H9 (cell line): ENCODE measurements at regions not wholly inside any gene's neighbourhood (a gene's known extent, or its start where the extent isn't known, plus 50 kb on each side); places are given as distances from the start of the nearest gene placed in this dataset.

Source experiments
- DNase-seq: peaks from one replicate; pipeline ENCODE4 v3.0.0-alpha.2; 2017
- H2AFZ ChIP-seq: one replicate; pipeline ENCODE4 v1.6.1; 2013; ENCODE audit warnings: mild to moderate bottlenecking, low read length, control low read depth, moderate library complexity
- H2AK5ac ChIP-seq: 2 replicates; pipeline ENCODE4 v1.6.1; 2013; ENCODE audit warnings: low read length, control low read depth, mixed read lengths; ENCODE audit not compliant: insufficient read length
- H2BK120ac ChIP-seq: one replicate; pipeline ENCODE4 v1.6.1; 2013; ENCODE audit warnings: low read depth, mild to moderate bottlenecking, low read length, control low read depth, inconsistent platforms; ENCODE audit not compliant: poor library complexity, severe bottlenecking
- H2BK12ac ChIP-seq: 2 replicates; pipeline ENCODE4 v1.6.1; 2013; ENCODE audit warnings: low read length, control low read depth, mixed read lengths, low read depth; ENCODE audit not compliant: insufficient read length
- H2BK15ac ChIP-seq: 2 replicates; pipeline ENCODE4 v1.6.1; 2013; ENCODE audit warnings: low read depth, low read length, control low read depth
- H2BK20ac ChIP-seq: one replicate; pipeline ENCODE4 v1.6.1; 2013; ENCODE audit warnings: low read depth, mild to moderate bottlenecking, low read length, control low read depth, inconsistent platforms; ENCODE audit not compliant: poor library complexity, severe bottlenecking
- H2BK5ac ChIP-seq: 2 replicates; pipeline ENCODE4 v1.6.1; 2013; ENCODE audit warnings: low read length, control low read depth, mixed read lengths; ENCODE audit not compliant: insufficient read length
- H3K14ac ChIP-seq: 2 replicates; pipeline ENCODE4 v1.6.1; 2013; ENCODE audit warnings: low read length, control low read depth; ENCODE audit not compliant: insufficient read depth
- H3K18ac ChIP-seq: 2 replicates; pipeline ENCODE4 v1.6.1; 2013; ENCODE audit warnings: low read depth, mild to moderate bottlenecking, mixed read lengths, low read length, control low read depth; ENCODE audit not compliant: insufficient read length
- H3K23ac ChIP-seq: 2 replicates; pipeline ENCODE4 v1.6.1; 2013; ENCODE audit warnings: low read length, control low read depth, mixed read lengths, low read depth; ENCODE audit not compliant: insufficient read length
- H3K23me2 ChIP-seq: 2 replicates; pipeline ENCODE4 v1.6.1; 2013; ENCODE audit warnings: low read depth, mild to moderate bottlenecking, mixed read lengths, low read length, control low read depth; ENCODE audit not compliant: insufficient read length, poor library complexity, severe bottlenecking
- H3K27ac ChIP-seq: 2 replicates; pipeline ENCODE4 v1.5.1; 2013; ENCODE audit warnings: low read length, control low read depth, mixed read lengths, low read depth; ENCODE audit not compliant: insufficient read length
- H3K27me3 ChIP-seq: 2 replicates; pipeline ENCODE4 v1.6.1; 2013; ENCODE audit warnings: low read length, control low read depth, inconsistent platforms; ENCODE audit not compliant: insufficient read depth
- H3K4ac ChIP-seq: 2 replicates; pipeline ENCODE4 v1.6.1; 2013; ENCODE audit warnings: low read depth, mild to moderate bottlenecking, control low read depth, inconsistent platforms, low read length, moderate library complexity
- H3K4me1 ChIP-seq: 2 replicates; pipeline ENCODE4 v1.6.1; 2013; ENCODE audit warnings: low read length, control low read depth, inconsistent platforms; ENCODE audit not compliant: insufficient read depth
- H3K4me2 ChIP-seq: 2 replicates; pipeline ENCODE4 v1.6.1; 2013; ENCODE audit warnings: low read length, control low read depth, mixed read lengths; ENCODE audit not compliant: insufficient read length, insufficient read depth
- H3K56ac ChIP-seq: 2 replicates; pipeline ENCODE4 v1.6.1; 2013; ENCODE audit warnings: low read depth, mild to moderate bottlenecking, mixed read lengths, low read length, control low read depth; ENCODE audit not compliant: insufficient read length
- H3K79me1 ChIP-seq: 2 replicates; pipeline ENCODE4 v1.6.1; 2013; ENCODE audit warnings: low read depth, mild to moderate bottlenecking, moderate library complexity, low read length, control low read depth, inconsistent platforms; ENCODE audit not compliant: insufficient read depth, poor library complexity, severe bottlenecking
- H3K79me2 ChIP-seq: 2 replicates; pipeline ENCODE4 v1.6.1; 2013; ENCODE audit warnings: low read length, control low read depth, inconsistent platforms; ENCODE audit not compliant: insufficient read depth
- H3K9ac ChIP-seq: 2 replicates; pipeline ENCODE4 v1.6.1; 2013; ENCODE audit warnings: low read length, control low read depth, mixed read lengths; ENCODE audit not compliant: insufficient read length; ENCODE audit errors: extremely low read depth
- H3K9me3 ChIP-seq: one replicate; pipeline ENCODE4 v1.6.1; 2013; ENCODE audit warnings: low read depth, low read length, inconsistent platforms; ENCODE audit not compliant: control insufficient read depth
- H3T11ph ChIP-seq: one replicate; pipeline ENCODE4 v1.6.1; 2013; ENCODE audit warnings: mild to moderate bottlenecking, low read length, control low read depth, inconsistent platforms
- H4K20me1 ChIP-seq: one replicate; pipeline ENCODE4 v1.6.1; 2013; ENCODE audit not compliant: control insufficient read depth, insufficient read length, insufficient read depth
- H4K5ac ChIP-seq: 2 replicates; pipeline ENCODE4 v1.6.1; 2013; ENCODE audit warnings: low read depth, mild to moderate bottlenecking, mixed read lengths, low read length, control low read depth; ENCODE audit not compliant: insufficient read length
- H4K8ac ChIP-seq: replicated peaks from 2 replicates; pipeline ENCODE4 v1.6.1; 2013; ENCODE audit warnings: low read length, control low read depth, mixed read lengths, low read depth; ENCODE audit not compliant: insufficient read length
- H4K91ac ChIP-seq: 2 replicates; pipeline ENCODE4 v1.6.1; 2013; ENCODE audit warnings: low read depth, mild to moderate bottlenecking, moderate library complexity, mixed read lengths, low read length, control low read depth; ENCODE audit not compliant: insufficient read length
- H3K27ac Mint-ChIP-seq, 3 experiments: 2 replicates in 2 of 3; 3 replicates in 1 of 3; pipeline ENCODE4 v1.8.0; 2020 to 2021; ENCODE audit warnings: mixed read lengths in 3 of 3, mild to moderate bottlenecking in 1 of 3, moderate library complexity in 1 of 3
- H3K27me3 Mint-ChIP-seq: 2 replicates; pipeline ENCODE4 v1.8.0; 2021; ENCODE audit warnings: low read depth, mild to moderate bottlenecking, moderate library complexity, mixed read lengths
- H3K36me3 Mint-ChIP-seq, 3 experiments: 2 replicates in 2 of 3; 3 replicates in 1 of 3; pipeline ENCODE4 v1.8.0; 2020 to 2021; ENCODE audit warnings: low read depth in 3 of 3, mixed read lengths in 3 of 3; ENCODE audit not compliant: insufficient read depth in 1 of 3
- H3K4me1 Mint-ChIP-seq, 2 experiments: 2 replicates each; pipeline ENCODE4 v1.8.0; 2020; ENCODE audit warnings: mixed read lengths in 2 of 2
- H3K4me3 Mint-ChIP-seq, 2 experiments: 2 replicates in 1 of 2; 3 replicates in 1 of 2; pipeline ENCODE4 v1.8.0; 2020 to 2021; ENCODE audit warnings: mild to moderate bottlenecking in 2 of 2, mixed read lengths in 2 of 2, moderate library complexity in 1 of 2
- H3K9me3 Mint-ChIP-seq, 2 experiments: 2 replicates in 1 of 2; 3 replicates in 1 of 2; pipeline ENCODE4 v1.8.0; 2020; ENCODE audit warnings: mild to moderate bottlenecking in 2 of 2, mixed read lengths in 2 of 2, moderate library complexity in 1 of 2
- WGBS: extraction: QIAGEN DNeasy Blood & Tissue Kit; methylation state at CpG from one replicate; pipeline ENCODE4 v1.1.7; 2013; ENCODE audit warnings: missing lambda C conversion rate, low lambda C conversion rate, mixed read lengths; ENCODE audit not compliant: insufficient read length; ENCODE audit errors: extremely low coverage; 5-methylcytosine and 5-hydroxymethylcytosine counted together
- TF ChIP-seq, protein P1 (sequence below): fragments of 200-600 bp; sonication (generic); conservative IDR thresholded peaks from 3 replicates; pipeline ENCODE4 v1.8.0; 2021; ENCODE audit warnings: antibody characterized with exemption, mild to moderate bottlenecking

DNA sequence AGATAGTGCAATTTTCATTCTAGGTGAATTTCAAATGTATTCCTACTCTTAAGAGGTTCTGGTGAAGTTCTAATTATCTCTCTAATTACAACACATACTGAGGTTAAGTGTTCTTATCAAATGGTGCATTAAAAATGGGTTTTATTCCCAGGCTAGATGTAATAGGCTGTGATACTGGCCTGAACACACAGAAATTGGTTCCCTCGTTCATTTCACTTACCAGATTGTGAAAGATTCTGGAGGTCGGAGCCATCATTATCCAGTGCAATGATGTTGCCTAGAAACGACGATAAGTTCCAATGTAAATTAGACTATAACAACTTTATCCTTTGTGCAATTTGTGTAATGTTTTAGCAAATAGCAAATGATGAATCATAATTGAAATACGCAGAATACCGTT lies 172.6 kb upstream of the SOX4 start:
- H3K9ac ChIP-seq = no peak overlapping the region
- no peak overlapping the region for H2AFZ ChIP-seq
- no peak overlapping the region for H2AK5ac ChIP-seq
- no peak overlapping the region for H4K5ac ChIP-seq
- no peak overlapping the region for H4K8ac ChIP-seq
- peaks cover 2% of the 10 kb centered on the region for H3K23me2 ChIP-seq
- H2BK120ac ChIP-seq = no peak overlapping the region
- peaks cover 12 to 23% of the 10 kb centered on the region in 2 experiments for H3K4me1 Mint-ChIP-seq
- H3K79me1 ChIP-seq = no peaks in the 10 kb centered on the region
- H3T11ph ChIP-seq = no peak overlapping the region
- no peaks in the 10 kb centered on the region for H3K27me3 ChIP-seq
- no peaks in the 10 kb centered on the region for H3K79me2 ChIP-seq
- H2BK15ac ChIP-seq = no peak overlapping the region
- no peak overlapping the region for H2BK5ac ChIP-seq
- H3K9me3 Mint-ChIP-seq = peaks cover 10 to 13% of the 10 kb centered on the region in 2 experiments
- no peak overlapping the region for H3K4me3 Mint-ChIP-seq
- no peak for DNase-seq
- H4K20me1 ChIP-seq = no peaks in the 10 kb centered on the region
- H3K27ac ChIP-seq = no peak overlapping the region
- peaks cover 0 to 14% (median 6%) of the 10 kb centered on the region in 3 experiments; a peak in 4 of 7 replicates for H3K36me3 Mint-ChIP-seq
- H3K27ac Mint-ChIP-seq = no peak overlapping the region
- TF ChIP-seq, protein P1, sequence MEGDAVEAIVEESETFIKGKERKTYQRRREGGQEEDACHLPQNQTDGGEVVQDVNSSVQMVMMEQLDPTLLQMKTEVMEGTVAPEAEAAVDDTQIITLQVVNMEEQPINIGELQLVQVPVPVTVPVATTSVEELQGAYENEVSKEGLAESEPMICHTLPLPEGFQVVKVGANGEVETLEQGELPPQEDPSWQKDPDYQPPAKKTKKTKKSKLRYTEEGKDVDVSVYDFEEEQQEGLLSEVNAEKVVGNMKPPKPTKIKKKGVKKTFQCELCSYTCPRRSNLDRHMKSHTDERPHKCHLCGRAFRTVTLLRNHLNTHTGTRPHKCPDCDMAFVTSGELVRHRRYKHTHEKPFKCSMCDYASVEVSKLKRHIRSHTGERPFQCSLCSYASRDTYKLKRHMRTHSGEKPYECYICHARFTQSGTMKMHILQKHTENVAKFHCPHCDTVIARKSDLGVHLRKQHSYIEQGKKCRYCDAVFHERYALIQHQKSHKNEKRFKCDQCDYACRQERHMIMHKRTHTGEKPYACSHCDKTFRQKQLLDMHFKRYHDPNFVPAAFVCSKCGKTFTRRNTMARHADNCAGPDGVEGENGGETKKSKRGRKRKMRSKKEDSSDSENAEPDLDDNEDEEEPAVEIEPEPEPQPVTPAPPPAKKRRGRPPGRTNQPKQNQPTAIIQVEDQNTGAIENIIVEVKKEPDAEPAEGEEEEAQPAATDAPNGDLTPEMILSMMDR = no peak
- no peaks in the 10 kb centered on the region for H3K9me3 ChIP-seq
- H2BK12ac ChIP-seq = no peak overlapping the region
- H2BK20ac ChIP-seq = no peak overlapping the region
- H3K23ac ChIP-seq = no peak overlapping the region
- no peaks in the 10 kb centered on the region for H3K4me1 ChIP-seq
- H3K4me2 ChIP-seq = no peak overlapping the region
- WGBS = no CpG with 5 or more reads among the region's 6 CpGs
- H4K91ac ChIP-seq = no peak overlapping the region
- no peaks in the 10 kb centered on the region for H3K27me3 Mint-ChIP-seq
- H3K18ac ChIP-seq = no peak overlapping the region
- H3K4ac ChIP-seq = no peak overlapping the region
- H3K14ac ChIP-seq = no peak overlapping the region
- H3K56ac ChIP-seq = no peak overlapping the region
